Adipose tissue (tissue), 3 donors: ENCODE measurements at regions not wholly inside any gene's neighbourhood (a gene's known extent, or its start where the extent isn't known, plus 50 kb on each side); places are given as distances from the start of the nearest gene placed in this dataset.
"Not testable (repeated sequence)": the region's sequence is repeated elsewhere in the genome, so short reads cannot be mapped to it uniquely, and the experiment has no call there.

Experiments used
- H3K27ac ChIP-seq: one replicate; pipeline ENCODE4 v1.5.1; 2013; ENCODE audit warnings: low read depth, low read length
- WGBS, 3 donors: extraction: QIAGEN DNeasy Blood & Tissue Kit; methylation state at CpG; one replicate each; pipeline ENCODE4 v1.1.7; 2013; 5-methylcytosine and 5-hydroxymethylcytosine counted together
- donor health status: healthy with polysubstance abuse.
- donor health status: Bipolar disorder and iron deficiency.
- donor health status: healthy.

- WGBS, 3 donors, result 18 to 21% (median 20%) methylated on average over 9 of the region's 9 CpGs
- H3K27ac ChIP-seq, result no peak overlapping the region
These were observed 85.4 kb upstream of the PRSS16 start for GRCh38 chr6:27161946-27162603.

GRCh38 chr6:27163834-27164233, 83.7 kb upstream of the PRSS16 start:
- no peak overlapping the region for H3K27ac ChIP-seq

- no peak overlapping the region for H3K27ac ChIP-seq
- 55 to 75% (median 69%) methylated on average over 2 of the region's 2 CpGs for WGBS, 3 donors
These were observed 79.4 kb upstream of the PRSS16 start for GRCh38 chr6:27168108-27168507.

GRCh38 chr6:27168586-27169443, 78.7 kb upstream of the PRSS16 start:
- no peak overlapping the region for H3K27ac ChIP-seq
- WGBS, 3 donors, result 69 to 83% (median 77%) methylated on average over 5 of the region's 5 CpGs

GRCh38 chr6:27172524-27173231, 74.8 kb upstream of the PRSS16 start:
- WGBS, 3 donors, result 84 to 91% (median 86%) methylated on average over 19 of the region's 19 CpGs
- not testable (repeated sequence) for H3K27ac ChIP-seq

GRCh38 chr6:27173232-27173601, 74.3 kb upstream of the PRSS16 start:
- 86 to 87% (median 86%) methylated on average over 8 of the region's 8 CpGs for WGBS, 3 donors
- H3K27ac ChIP-seq, result not testable (repeated sequence)

- H3K27ac ChIP-seq, result no peak overlapping the region
- 59 to 68% (median 65%) methylated on average over 6 of the region's 6 CpGs for WGBS, 3 donors
These were observed 72.5 kb upstream of the PRSS16 start for GRCh38 chr6:27174958-27175357.

GRCh38 chr6:27176096-27176495, 71.4 kb upstream of the PRSS16 start:
- H3K27ac ChIP-seq, result no peak overlapping the region
- WGBS, 3 donors, result 48 to 57% (median 52%) methylated on average over 9 of the region's 9 CpGs

- H3K27ac ChIP-seq, result no peak overlapping the region
- 2 to 3% (median 2%) methylated on average over 38 of the region's 38 CpGs for WGBS, 3 donors
These were observed 70.7 kb upstream of the PRSS16 start for GRCh38 chr6:27176523-27177484.

GRCh38 chr6:27177485-27178406, 69.8 kb upstream of the PRSS16 start:
- no peak overlapping the region for H3K27ac ChIP-seq
- WGBS, 3 donors, result 0% methylated on average over 39 of the region's 39 CpGs

- WGBS, 3 donors, result 3 to 6% (median 6%) methylated on average over 21 of the region's 21 CpGs
- H3K27ac ChIP-seq, result no peak overlapping the region
These were observed 69.1 kb upstream of the PRSS16 start for GRCh38 chr6:27178407-27178730.

GRCh38 chr6:27178860-27179259, 68.6 kb upstream of the PRSS16 start:
- WGBS, 3 donors, result 29 to 57% (median 54%) methylated on average over 15 of the region's 15 CpGs
- H3K27ac ChIP-seq, result no peak overlapping the region

- WGBS, 3 donors, result 72 to 75% (median 73%) methylated on average over 9 of the region's 9 CpGs
- no peak overlapping the region for H3K27ac ChIP-seq
These were observed 64.3 kb upstream of the PRSS16 start for GRCh38 chr6:27183060-27183832.

GRCh38 chr6:27187231-27188060, 60.1 kb upstream of the PRSS16 start:
- no peak overlapping the region for H3K27ac ChIP-seq
- 16 to 25% (median 19%) methylated on average over 13 of the region's 13 CpGs for WGBS, 3 donors

GRCh38 chr6:27188061-27188884, 59.2 kb upstream of the PRSS16 start:
- 0 to 1% (median 1%) methylated on average over 33 of the region's 33 CpGs for WGBS, 3 donors
- H3K27ac ChIP-seq, result no peak overlapping the region
